WTC11 (cell line): ENCODE measurements at regions not wholly inside any gene's neighbourhood (a gene's known extent, or its start where the extent isn't known, plus 50 kb on each side); places are given as distances from the start of the nearest gene placed in this dataset.

Experiments used
- ATAC-seq: fragments of 200-7000 bp; cut with Tn5 transposase; 2 replicates; pipeline ENCODE4 v1.10.0; 2021; ENCODE audit warnings: mild to moderate bottlenecking, moderate library complexity
- CTCF ChIA-PET: fragments of 300-600 bp; sonication (Branson Sonifier 250); formaldehyde crosslinking; loops from one replicate; lab custom pipeline; 2021; ENCODE audit warnings: antibody characterized with exemption; lab: Charles Lee
- POLR2A ChIA-PET: fragments of 350-600 bp; sonication (Branson Sonifier 250); formaldehyde crosslinking; loops from one replicate; lab custom pipeline; 2021; ENCODE audit warnings: antibody characterized with exemption; lab: Charles Lee
- DNase-seq: peaks from one replicate; pipeline ENCODE4 v3.0.0; 2021; ENCODE audit warnings: low spot score
- H3K27ac Mint-ChIP-seq: 2 replicates; pipeline ENCODE4 v1.8.0; 2021; ENCODE audit warnings: mixed read lengths
- H3K27me3 Mint-ChIP-seq: 2 replicates; pipeline ENCODE4 v1.8.0; 2021; ENCODE audit warnings: low read depth, mild to moderate bottlenecking, moderate library complexity, mixed read lengths
- H3K36me3 Mint-ChIP-seq: 2 replicates; pipeline ENCODE4 v1.8.0; 2021; ENCODE audit warnings: mixed read lengths
- H3K4me1 Mint-ChIP-seq: 2 replicates; pipeline ENCODE4 v1.8.0; 2022; ENCODE audit warnings: mixed read lengths
- H3K4me3 Mint-ChIP-seq: 2 replicates; pipeline ENCODE4 v1.8.0; 2021; ENCODE audit warnings: mild to moderate bottlenecking, moderate library complexity, mixed read lengths
- H3K9me3 Mint-ChIP-seq: 2 replicates; pipeline ENCODE4 v1.8.0; 2021; ENCODE audit warnings: mixed read lengths
- AR ChIP-seq: fragments of 250-450 bp; sonication (Bioruptor Pico); IDR thresholded peaks from 2 replicates; pipeline ENCODE4 v1.9.0; 2021; ENCODE audit warnings: mild to moderate bottlenecking
- ATF1 ChIP-seq: sonication (generic); formaldehyde crosslinking; IDR thresholded peaks from 2 replicates; pipeline ENCODE4 v1.8.1; 2023; ENCODE audit warnings: mild to moderate bottlenecking, moderate library complexity, missing genetic modification reagents
- CBFB ChIP-seq: sonication (generic); formaldehyde crosslinking; IDR thresholded peaks from 2 replicates; pipeline ENCODE4 v1.8.1; 2022; ENCODE audit warnings: mild to moderate bottlenecking, low read depth, missing genetic modification reagents
- CDX4 ChIP-seq: fragments of 250-450 bp; sonication (Bioruptor Pico); IDR thresholded peaks from 2 replicates; pipeline ENCODE4 v1.9.0; 2021; ENCODE audit warnings: moderate library complexity, mild to moderate bottlenecking, inconsistent platforms, borderline replicate concordance
- E2F5 ChIP-seq: sonication (generic); formaldehyde crosslinking; IDR thresholded peaks from 2 replicates; pipeline ENCODE4 v1.8.1; 2022; ENCODE audit warnings: mild to moderate bottlenecking, moderate library complexity, missing genetic modification reagents
- ELF4 ChIP-seq: sonication (generic); formaldehyde crosslinking; IDR thresholded peaks from 2 replicates; pipeline ENCODE4 v1.8.1; 2022; ENCODE audit warnings: low read depth, mild to moderate bottlenecking, moderate library complexity, missing genetic modification reagents
- GRHL2 ChIP-seq: fragments of 250-450 bp; sonication (Bioruptor Pico); IDR thresholded peaks from 2 replicates; pipeline ENCODE4 v1.8.0; 2022; ENCODE audit warnings: mild to moderate bottlenecking, moderate library complexity; ENCODE audit not compliant: insufficient replicate concordance, severe bottlenecking
- PRDM15 ChIP-seq: sonication (generic); formaldehyde crosslinking; IDR thresholded peaks from 2 replicates; pipeline ENCODE4 v1.8.0; 2022; ENCODE audit warnings: missing genetic modification reagents
- SMAD4 ChIP-seq: sonication (generic); formaldehyde crosslinking; IDR thresholded peaks from 2 replicates; pipeline ENCODE4 v1.8.0; 2022; ENCODE audit warnings: mild to moderate bottlenecking, missing genetic modification reagents
- USF2 ChIP-seq: sonication (generic); formaldehyde crosslinking; IDR thresholded peaks from 2 replicates; pipeline ENCODE4 v1.8.1; 2023; ENCODE audit warnings: mild to moderate bottlenecking, missing genetic modification reagents, moderate library complexity
- TF ChIP-seq, protein P1 (sequence below): sonication (generic); formaldehyde crosslinking; IDR thresholded peaks from 2 replicates; pipeline ENCODE4 v1.8.1; 2023; ENCODE audit warnings: mild to moderate bottlenecking, missing genetic modification reagents, moderate library complexity
- TF ChIP-seq, protein P2 (sequence below): fragments of 200-600 bp; IDR thresholded peaks from 2 replicates; pipeline ENCODE4 v1.8.0; 2022; ENCODE audit warnings: antibody characterized with exemption
- TF ChIP-seq, protein P3 (sequence below): fragments of 250-450 bp; sonication (Bioruptor Pico); IDR thresholded peaks from 2 replicates; pipeline ENCODE4 v1.9.0; 2021; ENCODE audit warnings: mild to moderate bottlenecking, borderline replicate concordance

DNA sequence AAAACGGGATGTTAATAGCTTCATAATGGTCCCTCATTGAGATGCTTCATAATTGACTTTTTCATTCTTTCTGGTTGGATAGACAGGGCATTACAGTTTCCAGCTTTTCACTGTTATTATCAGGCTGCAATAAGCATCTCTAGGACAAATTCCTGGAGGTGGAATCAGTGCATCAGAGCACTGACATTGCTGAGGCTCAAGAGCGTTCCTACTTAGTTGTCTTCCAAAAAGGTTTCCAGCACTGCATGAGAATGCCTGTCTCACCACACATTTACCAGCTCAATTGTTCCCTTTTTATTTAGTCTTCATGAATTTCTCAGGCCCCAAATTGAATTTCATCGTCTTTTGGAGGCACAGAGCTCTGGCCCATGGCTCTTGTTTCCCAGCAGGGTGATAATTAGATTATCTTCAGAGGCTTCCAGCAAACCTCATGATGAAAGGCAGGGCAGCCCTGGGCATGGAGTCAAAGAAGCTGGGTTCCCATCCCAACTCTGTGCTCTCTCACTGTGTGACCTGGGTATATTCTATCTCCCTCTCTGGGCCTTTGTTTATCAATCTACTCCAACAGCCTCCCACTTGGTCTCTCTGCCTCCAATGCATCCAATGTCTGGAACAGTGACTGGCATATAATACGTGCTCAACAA, 451.4 kb downstream of the PTPRU start:
- Mint-ChIP-seq H3K27ac (no peak overlapping the region), H3K36me3 (no peaks in the 10 kb centered on the region), H3K9me3 (no peaks in the 10 kb centered on the region), H3K4me3 (no peak overlapping the region), H3K27me3 (no peaks in the 10 kb centered on the region), H3K4me1 (peaks cover 13% of the 10 kb centered on the region)
- CTCF ChIA-PET, result interaction anchor here (0.6 to 6.3 kb wide), 5 partner anchors 11 to 666 kb away, joined by 3 to 35 read pairs (median 7); no protein-coding TSS in a partner anchor
- DNase-seq (no peak), ATAC-seq (no peak)
- POLR2A ChIA-PET, result interaction anchor here (0.7 to 1.0 kb wide), 3 partner anchors 38 to 136 kb away, joined by 3 to 4 read pairs (median 4); no protein-coding TSS in a partner anchor
- TF ChIP-seq USF2 (CRISPR knock-in tag) (no peak), ATF1 (CRISPR knock-in tag) (no peak), GRHL2 (CRISPR knock-in tag) (no peak), CBFB (CRISPR knock-in tag) (no peak)
- TF ChIP-seq, protein P1, sequence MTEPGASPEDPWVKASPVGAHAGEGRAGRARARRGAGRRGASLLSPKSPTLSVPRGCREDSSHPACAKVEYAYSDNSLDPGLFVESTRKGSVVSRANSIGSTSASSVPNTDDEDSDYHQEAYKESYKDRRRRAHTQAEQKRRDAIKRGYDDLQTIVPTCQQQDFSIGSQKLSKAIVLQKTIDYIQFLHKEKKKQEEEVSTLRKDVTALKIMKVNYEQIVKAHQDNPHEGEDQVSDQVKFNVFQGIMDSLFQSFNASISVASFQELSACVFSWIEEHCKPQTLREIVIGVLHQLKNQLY (CRISPR knock-in tag), result no peak
- TF ChIP-seq, protein P2, sequence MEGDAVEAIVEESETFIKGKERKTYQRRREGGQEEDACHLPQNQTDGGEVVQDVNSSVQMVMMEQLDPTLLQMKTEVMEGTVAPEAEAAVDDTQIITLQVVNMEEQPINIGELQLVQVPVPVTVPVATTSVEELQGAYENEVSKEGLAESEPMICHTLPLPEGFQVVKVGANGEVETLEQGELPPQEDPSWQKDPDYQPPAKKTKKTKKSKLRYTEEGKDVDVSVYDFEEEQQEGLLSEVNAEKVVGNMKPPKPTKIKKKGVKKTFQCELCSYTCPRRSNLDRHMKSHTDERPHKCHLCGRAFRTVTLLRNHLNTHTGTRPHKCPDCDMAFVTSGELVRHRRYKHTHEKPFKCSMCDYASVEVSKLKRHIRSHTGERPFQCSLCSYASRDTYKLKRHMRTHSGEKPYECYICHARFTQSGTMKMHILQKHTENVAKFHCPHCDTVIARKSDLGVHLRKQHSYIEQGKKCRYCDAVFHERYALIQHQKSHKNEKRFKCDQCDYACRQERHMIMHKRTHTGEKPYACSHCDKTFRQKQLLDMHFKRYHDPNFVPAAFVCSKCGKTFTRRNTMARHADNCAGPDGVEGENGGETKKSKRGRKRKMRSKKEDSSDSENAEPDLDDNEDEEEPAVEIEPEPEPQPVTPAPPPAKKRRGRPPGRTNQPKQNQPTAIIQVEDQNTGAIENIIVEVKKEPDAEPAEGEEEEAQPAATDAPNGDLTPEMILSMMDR, result no peak

GRCh38 chr1:29687166-29687565, 450.8 kb downstream of the PTPRU start:
- ATAC-seq, result no peak
- Mint-ChIP-seq H3K27ac (no peak overlapping the region), H3K4me1 (peaks cover 19% of the 10 kb centered on the region), H3K4me3 (no peak overlapping the region), H3K9me3 (no peaks in the 10 kb centered on the region), H3K36me3 (no peaks in the 10 kb centered on the region), H3K27me3 (no peaks in the 10 kb centered on the region)
- DNase-seq, result no peak
- POLR2A ChIA-PET, result interaction anchor here (0.7 to 1.0 kb wide), 3 partner anchors 39 to 135 kb away, joined by 3 to 4 read pairs (median 4); no protein-coding TSS in a partner anchor
- CTCF ChIA-PET, result interaction anchor here (0.6 to 6.3 kb wide), 4 partner anchors 11 to 666 kb away, joined by 3 to 35 read pairs (median 6); no protein-coding TSS in a partner anchor
- TF ChIP-seq E2F5 (CRISPR knock-in tag) (no peak), CDX4 (CRISPR knock-in tag) (no peak), SMAD4 (no peak), ELF4 (no peak), PRDM15 (no peak), AR (CRISPR knock-in tag) (no peak)
- TF ChIP-seq, protein P2, result no peak
- TF ChIP-seq, protein P3, sequence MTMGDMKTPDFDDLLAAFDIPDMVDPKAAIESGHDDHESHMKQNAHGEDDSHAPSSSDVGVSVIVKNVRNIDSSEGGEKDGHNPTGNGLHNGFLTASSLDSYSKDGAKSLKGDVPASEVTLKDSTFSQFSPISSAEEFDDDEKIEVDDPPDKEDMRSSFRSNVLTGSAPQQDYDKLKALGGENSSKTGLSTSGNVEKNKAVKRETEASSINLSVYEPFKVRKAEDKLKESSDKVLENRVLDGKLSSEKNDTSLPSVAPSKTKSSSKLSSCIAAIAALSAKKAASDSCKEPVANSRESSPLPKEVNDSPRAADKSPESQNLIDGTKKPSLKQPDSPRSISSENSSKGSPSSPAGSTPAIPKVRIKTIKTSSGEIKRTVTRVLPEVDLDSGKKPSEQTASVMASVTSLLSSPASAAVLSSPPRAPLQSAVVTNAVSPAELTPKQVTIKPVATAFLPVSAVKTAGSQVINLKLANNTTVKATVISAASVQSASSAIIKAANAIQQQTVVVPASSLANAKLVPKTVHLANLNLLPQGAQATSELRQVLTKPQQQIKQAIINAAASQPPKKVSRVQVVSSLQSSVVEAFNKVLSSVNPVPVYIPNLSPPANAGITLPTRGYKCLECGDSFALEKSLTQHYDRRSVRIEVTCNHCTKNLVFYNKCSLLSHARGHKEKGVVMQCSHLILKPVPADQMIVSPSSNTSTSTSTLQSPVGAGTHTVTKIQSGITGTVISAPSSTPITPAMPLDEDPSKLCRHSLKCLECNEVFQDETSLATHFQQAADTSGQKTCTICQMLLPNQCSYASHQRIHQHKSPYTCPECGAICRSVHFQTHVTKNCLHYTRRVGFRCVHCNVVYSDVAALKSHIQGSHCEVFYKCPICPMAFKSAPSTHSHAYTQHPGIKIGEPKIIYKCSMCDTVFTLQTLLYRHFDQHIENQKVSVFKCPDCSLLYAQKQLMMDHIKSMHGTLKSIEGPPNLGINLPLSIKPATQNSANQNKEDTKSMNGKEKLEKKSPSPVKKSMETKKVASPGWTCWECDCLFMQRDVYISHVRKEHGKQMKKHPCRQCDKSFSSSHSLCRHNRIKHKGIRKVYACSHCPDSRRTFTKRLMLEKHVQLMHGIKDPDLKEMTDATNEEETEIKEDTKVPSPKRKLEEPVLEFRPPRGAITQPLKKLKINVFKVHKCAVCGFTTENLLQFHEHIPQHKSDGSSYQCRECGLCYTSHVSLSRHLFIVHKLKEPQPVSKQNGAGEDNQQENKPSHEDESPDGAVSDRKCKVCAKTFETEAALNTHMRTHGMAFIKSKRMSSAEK (CRISPR knock-in tag), result no peak
